K562 (cell line): ENCODE measurements at regions not wholly inside any gene's neighbourhood (a gene's known extent, or its start where the extent isn't known, plus 50 kb on each side); places are given as distances from the start of the nearest gene placed in this dataset.

ENCODE experiments used
- ATF3 ChIP-seq, 2 experiments: fragments of 450-650 bp in 1 of 2; sonication (generic) in 1 of 2; formaldehyde crosslinking in 1 of 2; IDR thresholded peaks in 1 of 2; conservative IDR thresholded peaks in 1 of 2; 2 replicates each; pipeline versions ENCODE4 v1.6.1 to v1.8.1; 2016 to 2023; ENCODE audit warnings: mild to moderate bottlenecking in 2 of 2, moderate library complexity in 2 of 2, inconsistent platforms in 1 of 2, missing genetic modification reagents in 1 of 2
- ATF7 ChIP-seq: fragments of 450-650 bp; IDR thresholded peaks from 2 replicates; pipeline ENCODE4 v1.7.1; 2014; ENCODE audit warnings: mild to moderate bottlenecking, moderate library complexity
- MBD2 ChIP-seq: sonication (generic); IDR thresholded peaks from 2 replicates; pipeline ENCODE4 v1.6.1; 2016; ENCODE audit warnings: low read depth, borderline replicate concordance
- RBM39 ChIP-seq: fragments of 200-400 bp; formaldehyde crosslinking; optimal IDR thresholded peaks from 2 replicates; pipeline ENCODE3; 2018; ENCODE audit warnings: low read depth, low read length
- SMARCA4 ChIP-seq: fragments of 450-650 bp; IDR thresholded peaks from 2 replicates; pipeline ENCODE4 v1.6.1; 2016
- ZFP1 ChIP-seq: fragments of 450-650 bp; formaldehyde crosslinking; IDR thresholded peaks from 2 replicates; pipeline ENCODE4 v1.4.0; 2020; ENCODE audit warnings: mild to moderate bottlenecking, mixed read lengths
- ZNF41 ChIP-seq: fragments of 250-450 bp; sonication (Bioruptor Pico); conservative IDR thresholded peaks from 2 replicates; pipeline ENCODE4 v1.4.0; 2020; ENCODE audit warnings: mild to moderate bottlenecking
- ZNF589 ChIP-seq: fragments of 200-800 bp; sonication (Bioruptor generic); IDR thresholded peaks from 2 replicates; pipeline ENCODE4 v1.6.1; 2016; ENCODE audit warnings: low read depth, missing genetic modification characterization, missing compliant biosample characterization
- TF ChIP-seq, protein P1 (sequence below): fragments of 450-650 bp; IDR thresholded peaks from 2 replicates; pipeline ENCODE4 v1.6.1; 2014; ENCODE audit warnings: low read depth, mild to moderate bottlenecking, moderate library complexity, borderline replicate concordance
- TF ChIP-seq, protein P2 (sequence below): fragments of 200-400 bp; formaldehyde crosslinking; IDR thresholded peaks from 2 replicates; pipeline ENCODE4 v1.6.1; 2017; ENCODE audit warnings: mild to moderate bottlenecking, low read depth, low read length, moderate library complexity

DNA sequence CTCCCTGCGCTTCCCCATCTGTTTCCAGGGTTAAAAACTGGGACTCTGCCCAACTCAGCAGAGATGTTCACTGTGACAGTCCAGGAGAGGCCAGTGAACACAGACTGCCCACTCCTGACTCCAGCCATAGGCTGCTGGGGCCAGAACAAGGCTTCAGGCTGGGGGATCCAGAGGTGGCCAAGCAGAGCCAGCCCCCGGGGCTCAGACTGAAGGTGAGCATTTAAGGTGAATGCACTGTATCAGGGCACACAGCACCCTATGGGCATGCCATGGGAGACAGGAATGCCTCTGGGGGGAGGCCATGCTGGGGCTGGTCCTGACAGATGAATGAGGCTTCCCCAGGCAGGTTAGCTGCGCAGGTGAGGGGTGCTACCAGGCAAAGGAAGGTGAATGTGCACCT lies 96.4 kb downstream of the TUBA3C start (continued):
- TF ChIP-seq, protein P1, sequence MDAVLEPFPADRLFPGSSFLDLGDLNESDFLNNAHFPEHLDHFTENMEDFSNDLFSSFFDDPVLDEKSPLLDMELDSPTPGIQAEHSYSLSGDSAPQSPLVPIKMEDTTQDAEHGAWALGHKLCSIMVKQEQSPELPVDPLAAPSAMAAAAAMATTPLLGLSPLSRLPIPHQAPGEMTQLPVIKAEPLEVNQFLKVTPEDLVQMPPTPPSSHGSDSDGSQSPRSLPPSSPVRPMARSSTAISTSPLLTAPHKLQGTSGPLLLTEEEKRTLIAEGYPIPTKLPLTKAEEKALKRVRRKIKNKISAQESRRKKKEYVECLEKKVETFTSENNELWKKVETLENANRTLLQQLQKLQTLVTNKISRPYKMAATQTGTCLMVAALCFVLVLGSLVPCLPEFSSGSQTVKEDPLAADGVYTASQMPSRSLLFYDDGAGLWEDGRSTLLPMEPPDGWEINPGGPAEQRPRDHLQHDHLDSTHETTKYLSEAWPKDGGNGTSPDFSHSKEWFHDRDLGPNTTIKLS, result no peak
- TF ChIP-seq ZFP1 (CRISPR knock-in tag) (no peak), ZNF41 (CRISPR knock-in tag) (no peak), ZNF589 (CRISPR knock-in tag) (no peak), ATF7 (no peak), ATF3 (IDR thresholded peaks at IDR 0.05) (no peak), ATF3 (CRISPR knock-in tag; conservative IDR thresholded peaks at IDR 0.05) (no peak), MBD2 (no peak), SMARCA4 (no peak), RBM39 (no peak)
- TF ChIP-seq, protein P2, sequence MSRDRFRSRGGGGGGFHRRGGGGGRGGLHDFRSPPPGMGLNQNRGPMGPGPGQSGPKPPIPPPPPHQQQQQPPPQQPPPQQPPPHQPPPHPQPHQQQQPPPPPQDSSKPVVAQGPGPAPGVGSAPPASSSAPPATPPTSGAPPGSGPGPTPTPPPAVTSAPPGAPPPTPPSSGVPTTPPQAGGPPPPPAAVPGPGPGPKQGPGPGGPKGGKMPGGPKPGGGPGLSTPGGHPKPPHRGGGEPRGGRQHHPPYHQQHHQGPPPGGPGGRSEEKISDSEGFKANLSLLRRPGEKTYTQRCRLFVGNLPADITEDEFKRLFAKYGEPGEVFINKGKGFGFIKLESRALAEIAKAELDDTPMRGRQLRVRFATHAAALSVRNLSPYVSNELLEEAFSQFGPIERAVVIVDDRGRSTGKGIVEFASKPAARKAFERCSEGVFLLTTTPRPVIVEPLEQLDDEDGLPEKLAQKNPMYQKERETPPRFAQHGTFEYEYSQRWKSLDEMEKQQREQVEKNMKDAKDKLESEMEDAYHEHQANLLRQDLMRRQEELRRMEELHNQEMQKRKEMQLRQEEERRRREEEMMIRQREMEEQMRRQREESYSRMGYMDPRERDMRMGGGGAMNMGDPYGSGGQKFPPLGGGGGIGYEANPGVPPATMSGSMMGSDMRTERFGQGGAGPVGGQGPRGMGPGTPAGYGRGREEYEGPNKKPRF, result no peak
- TF ChIP-seq, all 486 proteins: peak for 0
